ENCODE measurements at regions not wholly inside any gene's neighbourhood (a gene's known extent, or its start where the extent isn't known, plus 50 kb on each side); places are given as distances from the start of the nearest gene placed in this dataset.

- H2AFZ ChIP-seq (ENCODE audit: low read length), result no peak overlapping the region
- H3K4me2 ChIP-seq (ENCODE audit: low read length), result no peak overlapping the region
- no peaks in the 10 kb centered on the region for H3K36me3 ChIP-seq (ENCODE audit: insufficient read depth, low read length)
- ChIA-PET CTCF (ENCODE audit: unreplicated experiment) (no interaction called here), POLR2A (interaction anchor here (0.6 to 1.9 kb wide), 5 partner anchors 117 to 928 kb away, joined by 4 to 9 read pairs (median 6); no protein-coding TSS in a partner anchor)
- no peaks in the 10 kb centered on the region for H3K9me2 ChIP-seq (ENCODE audit: insufficient read depth, low read length)
- no peak for DNase-seq (ENCODE audit: low spot score)
- TF ChIP-seq CTCF (conservative IDR thresholded peaks at IDR 0.05; ENCODE audit: low read length) (no peak), EZH2phosphoT487 (IDR thresholded peaks at IDR 0.05; ENCODE audit: borderline replicate concordance, low read depth, low read length) (no peak)
- no peaks in the 10 kb centered on the region for H3K9me3 ChIP-seq (ENCODE audit: low read length)
- H4K20me1 ChIP-seq (ENCODE audit: insufficient read depth, low read length), result no peaks in the 10 kb centered on the region
- intact Hi-C loops (cut with micrococcal nuclease; ENCODE audit: unreplicated experiment), result loop anchor here (2.0 to 5.0 kb wide), 3 partner anchors 97 to 959 kb away; no protein-coding TSS in a partner anchor
- H3K79me2 ChIP-seq (ENCODE audit: insufficient read depth, low read depth, low read length), result no peaks in the 10 kb centered on the region
- no peak overlapping the region for H3K4me3 ChIP-seq (ENCODE audit: low read depth, low read length, poor library complexity, severe bottlenecking)
- no peak overlapping the region for H3K27ac ChIP-seq (ENCODE audit: low read depth, low read length, poor library complexity, severe bottlenecking)
- no TSS peak for BruUV-seq (replicated peaks)
- H3K4me1 ChIP-seq (ENCODE audit: insufficient read depth, low read length, poor library complexity, severe bottlenecking), result peaks cover 49% of the 10 kb centered on the region
Observed at GRCh38 chr5:158174026-158174425, 315.1 kb upstream of the CLINT1 start.

DNA sequence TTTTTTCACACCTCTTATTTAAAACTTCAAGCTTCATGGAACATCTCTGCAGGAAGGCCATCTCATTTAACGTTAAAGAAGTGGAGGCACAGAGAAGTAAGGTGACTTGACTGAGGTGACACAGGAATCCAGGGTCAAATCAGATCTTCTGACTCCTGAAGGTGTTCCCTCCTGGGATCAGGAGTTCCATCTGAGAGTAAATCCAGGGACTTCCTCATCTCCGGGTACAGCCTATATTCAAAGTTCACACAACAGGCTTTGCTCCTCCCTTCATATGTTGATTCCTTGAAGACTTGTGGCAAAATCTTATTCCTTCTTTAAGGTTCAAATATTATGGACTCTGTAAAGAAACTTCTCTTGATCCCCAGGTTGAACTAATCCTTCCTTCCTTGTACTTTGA lies 313.1 kb upstream of the CLINT1 start:
- intact Hi-C loops (cut with micrococcal nuclease; ENCODE audit: unreplicated experiment), result loop anchor here (5.0 kb wide), 1 partner anchor 95 kb away; no protein-coding TSS in a partner anchor
- CTCF ChIA-PET (ENCODE audit: unreplicated experiment), result no interaction called here
- no peaks in the 10 kb centered on the region for H3K36me3 ChIP-seq (ENCODE audit: insufficient read depth, low read length)
- peaks cover 36% of the 10 kb centered on the region for H3K4me1 ChIP-seq (ENCODE audit: insufficient read depth, low read length, poor library complexity, severe bottlenecking)
- H3K9me2 ChIP-seq (ENCODE audit: insufficient read depth, low read length), result no peaks in the 10 kb centered on the region
- no peak for DNase-seq (ENCODE audit: low spot score)
- no peaks in the 10 kb centered on the region for H3K79me2 ChIP-seq (ENCODE audit: insufficient read depth, low read depth, low read length)
- H2AFZ ChIP-seq (ENCODE audit: low read length), result no peak overlapping the region
- no peaks in the 10 kb centered on the region for H4K20me1 ChIP-seq (ENCODE audit: insufficient read depth, low read length)
- BruUV-seq (replicated peaks), result no TSS peak
- H3K27ac ChIP-seq (ENCODE audit: low read depth, low read length, poor library complexity, severe bottlenecking), result no peak overlapping the region
- H3K4me3 ChIP-seq (ENCODE audit: low read depth, low read length, poor library complexity, severe bottlenecking), result no peak overlapping the region
- TF ChIP-seq EZH2phosphoT487 (IDR thresholded peaks at IDR 0.05; ENCODE audit: borderline replicate concordance, low read depth, low read length) (no peak), CTCF (conservative IDR thresholded peaks at IDR 0.05; ENCODE audit: low read length) (no peak)
- H3K9me3 ChIP-seq (ENCODE audit: low read length), result no peaks in the 10 kb centered on the region
- no peak overlapping the region for H3K4me2 ChIP-seq (ENCODE audit: low read length)
- POLR2A ChIA-PET, result interaction anchor here (0.5 to 1.5 kb wide), 2 partner anchors 10 to 261 kb away, joined by 3 to 6 read pairs; no protein-coding TSS in a partner anchor

DNA sequence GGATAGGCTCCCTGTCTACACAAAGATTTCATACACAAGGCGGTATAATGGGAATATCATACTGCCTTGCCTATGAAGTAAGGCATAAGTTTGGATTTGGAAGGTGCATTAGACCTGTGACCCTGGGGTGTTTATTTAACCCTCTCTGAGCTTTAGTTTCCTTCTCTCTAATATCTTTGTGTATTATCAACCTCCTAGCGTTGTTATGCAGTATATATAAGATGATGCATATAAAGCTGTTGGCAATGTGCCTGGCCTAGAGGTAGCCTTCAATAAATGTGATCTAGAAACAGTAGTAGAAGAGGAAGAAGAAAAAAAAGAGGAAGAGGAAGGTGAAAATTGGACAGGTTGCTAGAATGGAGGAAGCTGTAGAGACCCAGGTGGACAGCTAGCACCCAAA lies 311.6 kb upstream of the CLINT1 start:
- Histone ChIP-seq H3K9me3 (ENCODE audit: low read length) (no peaks in the 10 kb centered on the region), H3K4me2 (ENCODE audit: low read length) (no peak overlapping the region), H3K79me2 (ENCODE audit: insufficient read depth, low read depth, low read length) (no peaks in the 10 kb centered on the region), H3K4me3 (ENCODE audit: low read depth, low read length, poor library complexity, severe bottlenecking) (no peak overlapping the region), H3K27ac (ENCODE audit: low read depth, low read length, poor library complexity, severe bottlenecking) (no peak overlapping the region), H3K9me2 (ENCODE audit: insufficient read depth, low read length) (no peaks in the 10 kb centered on the region), H3K36me3 (ENCODE audit: insufficient read depth, low read length) (no peaks in the 10 kb centered on the region), H2AFZ (ENCODE audit: low read length) (no peak overlapping the region), H4K20me1 (ENCODE audit: insufficient read depth, low read length) (no peaks in the 10 kb centered on the region), H3K4me1 (ENCODE audit: insufficient read depth, low read length, poor library complexity, severe bottlenecking) (peaks cover 22% of the 10 kb centered on the region)
- intact Hi-C loops (cut with micrococcal nuclease; ENCODE audit: unreplicated experiment), result loop anchor here (5.0 kb wide), 1 partner anchor 93 kb away; no protein-coding TSS in a partner anchor
- peak; percentile 36 for DNase-seq (ENCODE audit: low spot score)
- ChIA-PET CTCF (ENCODE audit: unreplicated experiment) (no interaction called here), POLR2A (interaction anchor here (0.6 to 1.5 kb wide), 6 partner anchors 8 to 782 kb away, joined by 3 to 6 read pairs (median 3); no protein-coding TSS in a partner anchor)
- BruUV-seq (replicated peaks), result no TSS peak
- TF ChIP-seq EZH2phosphoT487 (IDR thresholded peaks at IDR 0.05; ENCODE audit: borderline replicate concordance, low read depth, low read length) (no peak), CTCF (conservative IDR thresholded peaks at IDR 0.05; ENCODE audit: low read length) (no peak)
